HUES6 (cell line): ENCODE measurements at regions not wholly inside any gene's neighbourhood (a gene's known extent, or its start where the extent isn't known, plus 50 kb on each side); places are given as distances from the start of the nearest gene placed in this dataset.
"Not testable (repeated sequence)": the region's sequence is repeated elsewhere in the genome, so short reads cannot be mapped to it uniquely, and the experiment has no call there.

Experiments used
- H3K27ac ChIP-seq: 2 replicates; pipeline ENCODE4 v1.7.0; 2013; ENCODE audit warnings: low read depth, mild to moderate bottlenecking, low read length, inconsistent platforms
- H3K27me3 ChIP-seq: 2 replicates; pipeline ENCODE4 v1.6.1; 2013; ENCODE audit warnings: low read length; ENCODE audit not compliant: control insufficient read depth, insufficient read depth
- H3K36me3 ChIP-seq: 2 replicates; pipeline ENCODE4 v1.6.1; 2013; ENCODE audit warnings: low read length; ENCODE audit not compliant: control insufficient read depth, insufficient read depth
- H3K4me1 ChIP-seq: 2 replicates; pipeline ENCODE4 v1.6.1; 2013; ENCODE audit warnings: low read length; ENCODE audit not compliant: control insufficient read depth, insufficient read depth
- H3K4me3 ChIP-seq: 2 replicates; pipeline ENCODE4 v1.5.1; 2013; ENCODE audit warnings: low read depth, low read length
- H3K9ac ChIP-seq: one replicate; pipeline ENCODE4 v1.6.1; 2013; ENCODE audit warnings: mild to moderate bottlenecking, low read length
- H3K9me3 ChIP-seq: 2 replicates; pipeline ENCODE4 v1.6.1; 2013; ENCODE audit warnings: low read depth, low read length; ENCODE audit not compliant: control insufficient read depth, insufficient read depth

DNA sequence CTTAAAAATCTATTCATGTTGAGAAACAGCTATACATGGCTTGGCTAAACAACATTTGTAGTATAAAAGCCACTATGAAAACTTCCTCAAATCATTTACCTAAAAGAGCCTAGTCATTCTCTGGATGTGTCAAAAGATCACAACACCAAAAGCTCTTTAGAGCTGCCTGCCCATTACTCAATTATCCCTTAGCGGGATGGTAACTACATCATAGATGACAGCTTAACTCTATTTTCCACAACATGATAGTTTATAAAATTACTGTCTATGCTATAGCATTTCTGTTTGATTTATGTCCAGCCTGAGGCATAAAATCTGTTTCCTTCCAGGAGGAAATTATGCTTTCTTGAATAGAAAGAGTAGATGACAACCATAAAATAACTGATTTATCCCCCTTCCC lies 777.6 kb upstream of the HS3ST5 start:
- Histone ChIP-seq H3K4me1 (no peaks in the 10 kb centered on the region), H3K27ac (no peak overlapping the region), H3K9ac (no peak overlapping the region), H3K27me3 (no peaks in the 10 kb centered on the region), H3K4me3 (no peak overlapping the region), H3K36me3 (no peaks in the 10 kb centered on the region), H3K9me3 (0 out of 2 replicates have a peak, but pooled peaks cover 2% of the 10 kb centered on the region)

- 0 out of 2 replicates have a peak, but pooled peaks cover 5% of the 10 kb centered on the region for H3K4me1 ChIP-seq
- H3K4me3 ChIP-seq, result no peak overlapping the region
- H3K36me3 ChIP-seq, result no peaks in the 10 kb centered on the region
- no peaks in the 10 kb centered on the region for H3K27me3 ChIP-seq
- H3K9ac ChIP-seq, result no peak overlapping the region
- no peaks in the 10 kb centered on the region for H3K9me3 ChIP-seq
- H3K27ac ChIP-seq, result no peak overlapping the region
Observed at GRCh38 chr6:115091461-115091860, 748.6 kb upstream of the HS3ST5 start.

- Histone ChIP-seq H3K27me3 (no peaks in the 10 kb centered on the region), H3K9ac (no peak overlapping the region), H3K36me3 (no peaks in the 10 kb centered on the region), H3K4me1 (no peaks in the 10 kb centered on the region), H3K27ac (no peak overlapping the region), H3K9me3 (no peaks in the 10 kb centered on the region), H3K4me3 (no peak overlapping the region)
Observed at GRCh38 chr6:115078555-115078954, 735.7 kb upstream of the HS3ST5 start.

- H3K4me3 ChIP-seq, result no peak overlapping the region
- H3K4me1 ChIP-seq, result no peaks in the 10 kb centered on the region
- H3K9me3 ChIP-seq, result peaks cover 15% of the 10 kb centered on the region
- peaks cover 3% of the 10 kb centered on the region; the same call in 1 of the 2 replicates for H3K36me3 ChIP-seq
- no peaks in the 10 kb centered on the region for H3K27me3 ChIP-seq
- H3K27ac ChIP-seq, result no peak overlapping the region
- H3K9ac ChIP-seq, result no peak overlapping the region
Observed at GRCh38 chr6:115071962-115072361, 729.1 kb upstream of the HS3ST5 start.

DNA sequence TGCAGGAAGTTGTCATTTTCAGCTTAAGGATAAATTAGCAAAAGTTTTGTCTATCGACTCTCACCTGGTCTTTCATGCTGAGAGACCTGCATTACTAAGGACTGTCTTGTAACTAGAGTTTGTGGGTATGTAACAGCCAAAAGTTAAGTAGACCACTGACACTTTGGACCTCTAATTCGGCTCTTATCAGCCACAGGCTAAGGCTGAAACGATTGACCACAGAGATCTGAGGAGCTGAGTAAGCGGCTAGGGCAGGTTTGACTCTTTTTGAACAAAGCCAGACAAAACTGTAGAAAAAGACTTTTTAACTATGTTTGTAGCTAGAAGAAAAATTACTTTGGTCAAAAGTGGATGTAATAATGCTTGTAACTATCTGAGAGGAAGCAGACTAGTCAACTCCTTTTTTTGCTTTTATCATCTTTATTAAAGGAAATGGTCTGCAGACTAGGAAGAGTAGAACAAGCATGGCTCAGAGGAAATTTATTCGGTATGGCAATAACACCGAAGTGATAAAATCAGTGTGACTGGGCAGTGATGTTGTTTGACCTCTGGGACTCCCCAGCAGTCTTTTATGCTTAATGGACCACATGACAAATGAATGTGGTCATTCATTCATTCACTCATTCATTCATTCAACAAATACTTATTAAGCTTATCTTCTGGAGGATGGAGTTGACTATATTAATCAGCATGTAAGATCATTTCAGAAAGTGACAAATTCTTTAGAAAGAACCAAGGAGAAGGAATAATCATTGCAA lies 725.0 kb upstream of the HS3ST5 start:
- peaks cover 3% of the 10 kb centered on the region; the same call in 1 of the 2 replicates for H3K36me3 ChIP-seq
- H3K9ac ChIP-seq, result no peak overlapping the region
- H3K27ac ChIP-seq, result no peak overlapping the region
- no peaks in the 10 kb centered on the region for H3K4me1 ChIP-seq
- H3K4me3 ChIP-seq, result no peak overlapping the region
- H3K27me3 ChIP-seq, result no peaks in the 10 kb centered on the region
- peaks cover 15% of the 10 kb centered on the region for H3K9me3 ChIP-seq

GRCh38 chr6:115064680-115065079 lies 721.9 kb upstream of the HS3ST5 start:
- no peak overlapping the region for H3K4me3 ChIP-seq
- no peaks in the 10 kb centered on the region for H3K4me1 ChIP-seq
- H3K9me3 ChIP-seq, result no peaks in the 10 kb centered on the region
- H3K27me3 ChIP-seq, result no peaks in the 10 kb centered on the region
- no peak overlapping the region for H3K9ac ChIP-seq
- no peaks in the 10 kb centered on the region for H3K36me3 ChIP-seq
- H3K27ac ChIP-seq, result no peak overlapping the region

DNA sequence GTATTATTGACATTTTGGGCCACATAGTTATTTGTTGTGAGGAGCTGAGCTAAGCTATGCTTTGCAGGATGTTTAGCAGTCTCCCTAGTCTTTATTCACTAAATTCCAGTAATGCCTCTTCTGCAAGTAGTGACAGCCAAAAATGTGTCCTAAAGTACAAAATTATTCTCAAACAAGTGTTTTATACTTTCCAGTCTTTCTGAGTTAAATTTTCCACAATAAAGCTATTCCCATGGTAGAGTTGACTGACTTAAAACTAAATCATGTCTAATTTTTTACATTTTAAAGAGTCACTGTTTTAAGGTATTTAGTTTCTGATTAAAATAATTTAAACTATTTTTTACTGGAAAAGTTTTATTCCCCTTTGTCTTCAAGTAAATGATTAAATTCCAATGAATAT lies 717.8 kb upstream of the HS3ST5 start:
- no peaks in the 10 kb centered on the region for H3K4me1 ChIP-seq
- H3K27ac ChIP-seq, result no peak overlapping the region
- no peak overlapping the region for H3K9ac ChIP-seq
- no peak overlapping the region for H3K4me3 ChIP-seq
- no peaks in the 10 kb centered on the region for H3K36me3 ChIP-seq
- peaks cover 1% of the 10 kb centered on the region; the same call in 1 of the 2 replicates for H3K27me3 ChIP-seq
- no peaks in the 10 kb centered on the region for H3K9me3 ChIP-seq

DNA sequence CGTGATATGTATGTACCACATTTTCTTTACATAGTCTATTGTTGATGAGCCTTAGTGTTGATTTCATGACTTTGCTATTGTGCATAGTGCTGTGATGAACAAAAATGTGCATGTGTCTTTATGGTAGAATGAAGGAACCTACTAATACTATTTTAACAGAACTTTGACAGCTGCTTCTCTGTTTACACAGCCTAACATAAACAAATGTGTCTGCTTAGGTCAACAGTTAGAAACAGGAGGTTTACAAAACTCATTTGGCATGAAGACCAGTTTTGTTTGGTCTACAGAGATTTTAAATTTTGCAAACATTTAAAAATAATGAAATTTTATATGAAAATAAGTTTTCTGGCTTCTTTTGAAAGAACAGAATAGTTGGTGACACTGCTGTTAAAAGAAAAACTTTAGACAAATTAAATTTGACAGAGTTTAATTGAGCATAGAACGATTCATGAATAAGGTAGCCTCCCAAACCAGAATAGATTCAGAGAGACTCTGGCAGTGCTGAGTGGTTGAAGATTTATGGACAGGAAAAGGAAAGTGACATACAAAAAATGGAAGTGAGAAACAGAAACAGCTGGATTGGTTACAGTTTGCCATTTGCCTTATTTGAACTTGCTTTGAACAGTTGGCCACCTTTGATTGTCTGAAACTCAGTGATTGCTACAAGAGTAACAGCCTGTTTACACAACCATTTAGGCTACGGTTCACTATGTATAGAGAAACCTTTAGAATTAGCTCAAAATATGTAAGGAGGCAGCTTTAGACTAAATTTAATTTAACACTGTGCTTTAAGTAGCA lies 715.8 kb upstream of the HS3ST5 start:
- Histone ChIP-seq H3K9me3 (no peaks in the 10 kb centered on the region), H3K9ac (no peak overlapping the region), H3K4me1 (peaks cover 3% of the 10 kb centered on the region; the same call in 1 of the 2 replicates), H3K36me3 (no peaks in the 10 kb centered on the region), H3K4me3 (no peak overlapping the region), H3K27ac (no peak overlapping the region), H3K27me3 (peaks cover 9% of the 10 kb centered on the region; the same call in 1 of the 2 replicates)

- Histone ChIP-seq H3K4me1 (peaks cover 3% of the 10 kb centered on the region; the same call in 1 of the 2 replicates), H3K36me3 (no peaks in the 10 kb centered on the region)
Observed at GRCh38 chr6:115055579-115055978, 712.8 kb upstream of the HS3ST5 start.

GRCh38 chr6:115054242-115054641 lies 711.4 kb upstream of the HS3ST5 start:
- not testable (repeated sequence) for H3K27ac ChIP-seq, H3K9ac ChIP-seq, H3K4me1 ChIP-seq, H3K27me3 ChIP-seq, H3K36me3 ChIP-seq, H3K9me3 ChIP-seq, H3K4me3 ChIP-seq

More at GRCh38 chr6:115055579-115055978, 712.8 kb upstream of the HS3ST5 start:
- H3K27ac ChIP-seq, result no peak overlapping the region
- H3K27me3 ChIP-seq, result peaks cover 9% of the 10 kb centered on the region; the same call in 1 of the 2 replicates
- H3K9ac ChIP-seq, result no peak overlapping the region
- H3K9me3 ChIP-seq, result no peaks in the 10 kb centered on the region
- no peak overlapping the region for H3K4me3 ChIP-seq
